ENCODE measurements at regions not wholly inside any gene's neighbourhood (a gene's known extent, or its start where the extent isn't known, plus 50 kb on each side); places are given as distances from the start of the nearest gene placed in this dataset.

- Histone ChIP-seq H3K27ac (ENCODE audit: control insufficient read depth, insufficient read depth) (no peak overlapping the region), H3K36me3 (ENCODE audit: control insufficient read depth in 2 of 2, insufficient read depth in 2 of 2, low read length in 1 of 2) (no peaks in the 10 kb centered on the region), H3K9ac (ENCODE audit: control insufficient read depth, insufficient read depth, low read length) (no peak overlapping the region), H3K4me3 (no peak overlapping the region), H3K9me3 (replicated peaks; ENCODE audit: control insufficient read depth, insufficient read depth, low read length) (no peaks in the 10 kb centered on the region), H4K20me1 (ENCODE audit: control insufficient read depth, insufficient read depth) (no peaks in the 10 kb centered on the region), H3K4me2 (ENCODE audit: control insufficient read depth, insufficient read depth) (no peak overlapping the region), H2AFZ (ENCODE audit: control insufficient read depth, low read depth, low read length) (no peak overlapping the region), H3K79me2 (ENCODE audit: control insufficient read depth, insufficient read depth, low read length) (no peaks in the 10 kb centered on the region), H3K4me1 (ENCODE audit: control insufficient read depth, insufficient read depth, low read length) (no peaks in the 10 kb centered on the region), H3K27me3 (replicated peaks in 1 of 2; ENCODE audit: control insufficient read depth in 2 of 2, insufficient read depth in 2 of 2, low read length in 1 of 2) (no peaks in the 10 kb centered on the region)
- no peak for ATAC-seq
- intact Hi-C loops (cut with micrococcal nuclease; ENCODE audit: unreplicated experiment) = no loop called here
- ChIA-PET RAD21 (ENCODE audit: unreplicated experiment) (no interaction called here), SMC1A (ENCODE audit: uncharacterized antibody, unreplicated experiment) (no interaction called here), CTCF (no interaction called here), POLR2A (interaction anchor here (0.6 kb wide), 1 partner anchor 20 kb away, joined by 3 read pairs; no protein-coding TSS in a partner anchor)
- 0% methylated on average over 2 of the region's 2 CpGs for WGBS (ENCODE audit: insufficient coverage, insufficient replicate concordance, low lambda C conversion rate, missing lambda C conversion rate)
- DNase-seq (ENCODE audit: low read depth, low spot score) = no peak
- TF ChIP-seq TARDBP (IDR thresholded peaks at IDR 0.05; ENCODE audit: borderline replicate concordance) (no peak), ATF3 (IDR thresholded peaks at IDR 0.05; ENCODE audit: borderline replicate concordance, extremely low read depth, low read depth, low read length) (no peak), TBL1XR1 (IDR thresholded peaks at IDR 0.05; ENCODE audit: low read depth, low read length) (no peak), TCF3 (IDR thresholded peaks at IDR 0.05; ENCODE audit: borderline replicate concordance, insufficient read depth, low read depth, low read length) (no peak), ZNF622 (IDR thresholded peaks at IDR 0.05) (no peak), MTA3 (IDR thresholded peaks at IDR 0.05; ENCODE audit: borderline replicate concordance, low read length) (no peak), NR2F1 (conservative IDR thresholded peaks at IDR 0.05) (no peak), HDAC2 (IDR thresholded peaks at IDR 0.05) (no peak), EED (IDR thresholded peaks at IDR 0.05; ENCODE audit: low read depth) (no peak), SUPT20H (IDR thresholded peaks at IDR 0.05; ENCODE audit: borderline replicate concordance, control insufficient read depth, low read depth, low read length) (no peak), CREB1 (IDR thresholded peaks at IDR 0.05; ENCODE audit: low read depth) (no peak), MTA2 (IDR thresholded peaks at IDR 0.05; ENCODE audit: low read depth) (no peak), CTCF (IDR thresholded peaks at IDR 0.05 in 2 of 3, conservative IDR thresholded peaks at IDR 0.05 in 1 of 3; ENCODE audit: control insufficient read depth in 2 of 3, extremely low read depth in 1 of 3, insufficient read depth in 1 of 3, low read depth in 3 of 3, low read length in 3 of 3) (no peak)
- no peak for FAIRE-seq
- BruUV-seq (replicated peaks) = no TSS peak
- in situ Hi-C loops (cut with MboI) = no loop called here
Measured at GRCh38 chr18:55884498-55884897, 296.5 kb upstream of the TCF4 start.
